Suprapubic skin (tissue), 3 donors: ENCODE measurements at regions not wholly inside any gene's neighbourhood (a gene's known extent, or its start where the extent isn't known, plus 50 kb on each side); places are given as distances from the start of the nearest gene placed in this dataset.

Experiments used
- CTCF ChIP-seq, 2 donors: fragments of 200-600 bp in 1 of 2; fragments of 450-650 bp in 1 of 2; sonication (generic) in 1 of 2; IDR thresholded peaks; one replicate each; pipeline ENCODE4 v1.5.1; 2016 to 2019; ENCODE audit warnings: antibody characterized with exemption in 2 of 2, mild to moderate bottlenecking in 1 of 2, moderate library complexity in 1 of 2
- EP300 ChIP-seq: sonication (generic); formaldehyde crosslinking; IDR thresholded peaks from one replicate; pipeline ENCODE4 v1.6.1; 2017; ENCODE audit warnings: antibody characterized with exemption

- TF ChIP-seq EP300 (no peak), CTCF (IDR thresholded peaks at IDR 0.05) (no peak)
Measured at GRCh38 chr14:65904988-65905387, 492.5 kb downstream of the FUT8 start.
